Suprapubic skin (tissue), 4 donors: ENCODE measurements at regions not wholly inside any gene's neighbourhood (a gene's known extent, or its start where the extent isn't known, plus 50 kb on each side); places are given as distances from the start of the nearest gene placed in this dataset.

Experiments
- CTCF ChIP-seq, 2 donors: fragments of 200-600 bp in 1 of 2; fragments of 450-650 bp in 1 of 2; sonication (generic) in 1 of 2; IDR thresholded peaks; one replicate each; pipeline ENCODE4 v1.5.1; 2016 to 2019; ENCODE audit warnings: antibody characterized with exemption in 2 of 2, mild to moderate bottlenecking in 1 of 2, moderate library complexity in 1 of 2
- EP300 ChIP-seq: sonication (generic); formaldehyde crosslinking; IDR thresholded peaks from one replicate; pipeline ENCODE4 v1.6.1; 2017; ENCODE audit warnings: antibody characterized with exemption
- POLR2AphosphoS5 ChIP-seq, 3 donors: sonication (generic); formaldehyde crosslinking; IDR thresholded peaks; one replicate each; pipeline ENCODE4 v1.6.1; 2017; ENCODE audit warnings: antibody characterized with exemption in 3 of 3

- TF ChIP-seq CTCF (IDR thresholded peaks at IDR 0.05) (no peak), POLR2AphosphoS5 (IDR thresholded peaks at IDR 0.05) (no peak), EP300 (no peak)
Measured at GRCh38 chr7:152986376-152986775, 226.8 kb downstream of the ACTR3B start.
